Endothelial cell of umbilical vein (primary cell): ENCODE measurements at regions not wholly inside any gene's neighbourhood (a gene's known extent, or its start where the extent isn't known, plus 50 kb on each side); places are given as distances from the start of the nearest gene placed in this dataset.

Source experiments
- BruUV-seq: library from RNA; stranded (reverse); fragments of 400-500 nt; replicated peaks from 2 replicates; lab custom pipeline; 2021; lab: Mats Ljungman, UMichigan
- CTCF ChIA-PET: fragments of 300-600, 350-600 bp; sonication (Branson Sonifier 250); formaldehyde crosslinking; loops from one replicate; lab custom pipeline; 2021; ENCODE audit warnings: antibody characterized with exemption, inconsistent platforms; lab: Charles Lee
- POLR2A ChIA-PET: fragments of 300-600, 350-600 bp; sonication (Branson Sonifier 250); formaldehyde crosslinking; loops from one replicate; lab custom pipeline; 2021; ENCODE audit warnings: antibody characterized with exemption, inconsistent platforms; lab: Charles Lee
- DNase-seq: peaks from one replicate; pipeline ENCODE4 v3.0.0-alpha.2; 2011; ENCODE audit warnings: low read depth, low spot score
- FAIRE-seq: peaks from 2 replicates; lab custom pipeline; 2011; peaks lifted over from hg19 to GRCh38; lab: Jason Lieb, UNC
- H2AFZ ChIP-seq: 2 replicates; pipeline ENCODE4 v1.6.0; 2012; ENCODE audit warnings: low read depth, low read length, control low read depth, inconsistent platforms
- H3K27ac ChIP-seq: 2 replicates; pipeline ENCODE4 v1.5.1; 2011; ENCODE audit warnings: low read depth, mild to moderate bottlenecking, control low read depth, low read length, moderate library complexity; ENCODE audit not compliant: insufficient read depth
- H3K27me3 ChIP-seq, 2 experiments: 2 replicates each; pipeline versions ENCODE4 v1.6.0 to v1.6.1; 2011; ENCODE audit warnings: low read length in 2 of 2, mixed read lengths in 1 of 2; ENCODE audit not compliant: control insufficient read depth in 2 of 2, insufficient read depth in 2 of 2
- H3K36me3 ChIP-seq, 2 experiments: 2 replicates in 1 of 2; 3 replicates in 1 of 2; pipeline ENCODE4 v1.5.1; 2011; ENCODE audit warnings: low read length in 2 of 2, mild to moderate bottlenecking in 1 of 2, moderate library complexity in 1 of 2; ENCODE audit not compliant: control insufficient read depth in 2 of 2, insufficient read depth in 2 of 2; ENCODE audit errors: extremely low read depth in 1 of 2
- H3K4me1 ChIP-seq: 3 replicates; pipeline ENCODE4 v1.5.1; 2011; ENCODE audit warnings: mild to moderate bottlenecking, low read length; ENCODE audit not compliant: control insufficient read depth, insufficient read depth; ENCODE audit errors: extremely low read depth
- H3K4me2 ChIP-seq: 2 replicates; pipeline ENCODE4 v1.6.1; 2011; ENCODE audit warnings: low read length, control low read depth, mixed read lengths; ENCODE audit not compliant: insufficient read depth
- H3K4me3 ChIP-seq, 3 experiments: fragments of 200-600 bp in 1 of 3; sonication (generic), shearing (Covaris generic) in 1 of 3; replicated peaks in 1 of 3; 2 replicates each; pipeline ENCODE4 v1.5.1; 2011 to 2016; ENCODE audit warnings: control low read depth in 3 of 3, low read length in 3 of 3, mild to moderate bottlenecking in 2 of 3, inconsistent platforms in 1 of 3, low read depth in 1 of 3, moderate library complexity in 1 of 3; ENCODE audit not compliant: insufficient read depth in 1 of 3
- H3K79me2 ChIP-seq: 2 replicates; pipeline ENCODE4 v1.6.0; 2012; ENCODE audit warnings: low read length, inconsistent platforms; ENCODE audit not compliant: control insufficient read depth, insufficient read depth
- H3K9ac ChIP-seq: replicated peaks from 2 replicates; pipeline ENCODE3; 2011; ENCODE audit warnings: low read length, control low read depth; ENCODE audit not compliant: insufficient read depth; ENCODE audit errors: extremely low read depth
- H3K9me1 ChIP-seq: replicated peaks from 3 replicates; pipeline ENCODE4 v1.6.0; 2011; ENCODE audit warnings: mild to moderate bottlenecking, low read length; ENCODE audit not compliant: control insufficient read depth, insufficient read depth; ENCODE audit errors: extremely low read depth
- H3K9me3 ChIP-seq: replicated peaks from 2 replicates; pipeline ENCODE4 v1.5.1; 2012; ENCODE audit warnings: low read length, inconsistent platforms; ENCODE audit not compliant: control insufficient read depth, insufficient read depth
- H4K20me1 ChIP-seq: replicated peaks from 2 replicates; pipeline ENCODE3; 2011; ENCODE audit warnings: mild to moderate bottlenecking, low read length; ENCODE audit not compliant: control insufficient read depth, insufficient read depth; ENCODE audit errors: extremely low read depth
- EZH2 ChIP-seq: IDR thresholded peaks from 2 replicates; pipeline ENCODE4 v1.6.1; 2012; ENCODE audit warnings: borderline replicate concordance, low read depth, mild to moderate bottlenecking, moderate library complexity, low read length, inconsistent platforms; ENCODE audit not compliant: severe bottlenecking
- FOS ChIP-seq: IDR thresholded peaks from 2 replicates; pipeline ENCODE4 v1.6.1; 2011; ENCODE audit warnings: mild to moderate bottlenecking, low read length, moderate library complexity, borderline replicate concordance; ENCODE audit not compliant: insufficient read depth
- GATA2 ChIP-seq: IDR thresholded peaks from 2 replicates; pipeline ENCODE4 v1.7.0; 2011; ENCODE audit warnings: low read depth, mild to moderate bottlenecking, moderate library complexity, mixed read lengths, low read length; ENCODE audit not compliant: insufficient read length, insufficient read depth
- JUN ChIP-seq: IDR thresholded peaks from 2 replicates; pipeline ENCODE4 v1.6.1; 2011; ENCODE audit warnings: borderline replicate concordance, low read depth; ENCODE audit not compliant: insufficient read length, insufficient read depth
- MYC ChIP-seq: IDR thresholded peaks from one replicate; pipeline ENCODE4 v1.6.1; 2011; ENCODE audit warnings: mild to moderate bottlenecking, low read depth, low read length
- POLR2A ChIP-seq: IDR thresholded peaks from 2 replicates; pipeline ENCODE4 v1.6.1; 2012; ENCODE audit warnings: low read depth, mild to moderate bottlenecking, control low read depth, low read length
- POLR2AphosphoS5 ChIP-seq: IDR thresholded peaks from 2 replicates; pipeline ENCODE4 v1.6.1; 2012; ENCODE audit warnings: low read depth, mild to moderate bottlenecking, control low read depth, low read length, moderate library complexity; ENCODE audit not compliant: insufficient read depth
- dilution Hi-C: fragments of 300-500 bp; cut with MboI; formaldehyde crosslinking; loops from one replicate; pipeline ENCODE4 v1.15.0; 2019; ENCODE audit warnings: low sequenced_read_pairs; ENCODE audit not compliant: extremely low pct_ligation_motif_present
- intact Hi-C: fragments of 100-400 bp; cut with micrococcal nuclease; formaldehyde crosslinking; loops from one replicate; pipeline ENCODE4 v1.10.0; 2022
- TF ChIP-seq, protein P1 (sequence below), 2 donors: IDR thresholded peaks; 1 replicate in 1 of 2; 2 replicates in 1 of 2; pipeline ENCODE4 v1.5.1; 2011; ENCODE audit warnings: low read length in 2 of 2, mild to moderate bottlenecking in 2 of 2, moderate library complexity in 2 of 2, control low read depth in 1 of 2, inconsistent platforms in 1 of 2, low read depth in 1 of 2; ENCODE audit not compliant: insufficient read depth in 1 of 2; ENCODE audit errors: extremely low read depth in 1 of 2
- TF ChIP-seq, protein P2 (sequence below): IDR thresholded peaks from 2 replicates; pipeline ENCODE4 v1.6.1; 2011; ENCODE audit not compliant: insufficient read depth, insufficient read length

DNA sequence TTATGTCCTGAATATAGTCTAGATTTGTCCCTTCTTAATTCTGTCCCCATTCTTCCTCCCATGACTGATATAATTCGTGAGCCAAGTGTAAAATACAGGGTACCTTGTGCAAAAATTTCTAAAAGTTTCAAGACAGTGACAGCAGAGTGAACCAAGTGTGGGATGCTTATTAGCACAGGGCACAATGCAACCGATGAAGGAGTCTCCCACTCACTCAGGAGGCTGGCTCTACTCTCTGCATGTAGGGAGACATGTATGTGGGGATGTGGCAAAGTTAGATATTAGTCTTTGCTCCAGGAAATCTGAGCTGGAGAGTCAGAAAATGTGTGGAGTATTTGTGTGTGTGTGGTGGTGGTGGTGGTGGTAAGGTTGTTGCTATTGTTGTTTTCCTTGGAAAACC is 305.9 kb downstream of the CHL1 start:
- Histone ChIP-seq H3K27me3 (no peaks in the 10 kb centered on the region), H3K9me3 (peaks cover 2% of the 10 kb centered on the region), H3K4me3 (no peak overlapping the region), H3K4me2 (no peak overlapping the region), H3K9ac (no peak overlapping the region), H3K79me2 (no peaks in the 10 kb centered on the region), H3K4me1 (no peaks in the 10 kb centered on the region), H4K20me1 (no peaks in the 10 kb centered on the region), H3K9me1 (no peaks in the 10 kb centered on the region), H3K27ac (no peak overlapping the region), H2AFZ (no peak overlapping the region), H3K36me3 (no peaks in the 10 kb centered on the region)
- CTCF ChIA-PET: no interaction called here
- DNase-seq (no peak), FAIRE-seq (no peak)
- dilution Hi-C loops (no loop called here), intact Hi-C loops (no loop called here)
- TF ChIP-seq MYC (no peak), GATA2 (no peak), JUN (no peak), FOS (no peak), EZH2 (no peak), POLR2A (no peak), POLR2AphosphoS5 (no peak)
- TF ChIP-seq, protein P1, sequence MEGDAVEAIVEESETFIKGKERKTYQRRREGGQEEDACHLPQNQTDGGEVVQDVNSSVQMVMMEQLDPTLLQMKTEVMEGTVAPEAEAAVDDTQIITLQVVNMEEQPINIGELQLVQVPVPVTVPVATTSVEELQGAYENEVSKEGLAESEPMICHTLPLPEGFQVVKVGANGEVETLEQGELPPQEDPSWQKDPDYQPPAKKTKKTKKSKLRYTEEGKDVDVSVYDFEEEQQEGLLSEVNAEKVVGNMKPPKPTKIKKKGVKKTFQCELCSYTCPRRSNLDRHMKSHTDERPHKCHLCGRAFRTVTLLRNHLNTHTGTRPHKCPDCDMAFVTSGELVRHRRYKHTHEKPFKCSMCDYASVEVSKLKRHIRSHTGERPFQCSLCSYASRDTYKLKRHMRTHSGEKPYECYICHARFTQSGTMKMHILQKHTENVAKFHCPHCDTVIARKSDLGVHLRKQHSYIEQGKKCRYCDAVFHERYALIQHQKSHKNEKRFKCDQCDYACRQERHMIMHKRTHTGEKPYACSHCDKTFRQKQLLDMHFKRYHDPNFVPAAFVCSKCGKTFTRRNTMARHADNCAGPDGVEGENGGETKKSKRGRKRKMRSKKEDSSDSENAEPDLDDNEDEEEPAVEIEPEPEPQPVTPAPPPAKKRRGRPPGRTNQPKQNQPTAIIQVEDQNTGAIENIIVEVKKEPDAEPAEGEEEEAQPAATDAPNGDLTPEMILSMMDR (IDR thresholded peaks at IDR 0.05; ENCODE audit: extremely low read depth in 1 of 2, insufficient read depth in 1 of 2, low read depth in 1 of 2, low read length in 2 of 2): no peak
- TF ChIP-seq, protein P2, sequence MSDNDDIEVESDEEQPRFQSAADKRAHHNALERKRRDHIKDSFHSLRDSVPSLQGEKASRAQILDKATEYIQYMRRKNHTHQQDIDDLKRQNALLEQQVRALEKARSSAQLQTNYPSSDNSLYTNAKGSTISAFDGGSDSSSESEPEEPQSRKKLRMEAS: no peak
- BruUV-seq: no TSS peak
- POLR2A ChIA-PET: no interaction called here
